ENCODE measurements at regions not wholly inside any gene's neighbourhood (a gene's known extent, or its start where the extent isn't known, plus 50 kb on each side); places are given as distances from the start of the nearest gene placed in this dataset.

GRCh38 chr1:87753366-87753765 lies 424.7 kb downstream of the LMO4 start:
- DNase-seq (ENCODE audit: low spot score): no peak
- no peaks in the 10 kb centered on the region for H3K36me3 ChIP-seq (ENCODE audit: low read depth)
- no peaks in the 10 kb centered on the region for H3K4me1 ChIP-seq (ENCODE audit: insufficient read depth, poor library complexity, severe bottlenecking)
- TF ChIP-seq, protein P1, sequence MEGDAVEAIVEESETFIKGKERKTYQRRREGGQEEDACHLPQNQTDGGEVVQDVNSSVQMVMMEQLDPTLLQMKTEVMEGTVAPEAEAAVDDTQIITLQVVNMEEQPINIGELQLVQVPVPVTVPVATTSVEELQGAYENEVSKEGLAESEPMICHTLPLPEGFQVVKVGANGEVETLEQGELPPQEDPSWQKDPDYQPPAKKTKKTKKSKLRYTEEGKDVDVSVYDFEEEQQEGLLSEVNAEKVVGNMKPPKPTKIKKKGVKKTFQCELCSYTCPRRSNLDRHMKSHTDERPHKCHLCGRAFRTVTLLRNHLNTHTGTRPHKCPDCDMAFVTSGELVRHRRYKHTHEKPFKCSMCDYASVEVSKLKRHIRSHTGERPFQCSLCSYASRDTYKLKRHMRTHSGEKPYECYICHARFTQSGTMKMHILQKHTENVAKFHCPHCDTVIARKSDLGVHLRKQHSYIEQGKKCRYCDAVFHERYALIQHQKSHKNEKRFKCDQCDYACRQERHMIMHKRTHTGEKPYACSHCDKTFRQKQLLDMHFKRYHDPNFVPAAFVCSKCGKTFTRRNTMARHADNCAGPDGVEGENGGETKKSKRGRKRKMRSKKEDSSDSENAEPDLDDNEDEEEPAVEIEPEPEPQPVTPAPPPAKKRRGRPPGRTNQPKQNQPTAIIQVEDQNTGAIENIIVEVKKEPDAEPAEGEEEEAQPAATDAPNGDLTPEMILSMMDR (IDR thresholded peaks at IDR 0.05; ENCODE audit: poor library complexity, severe bottlenecking): no peak
- H3K9me3 ChIP-seq (ENCODE audit: severe bottlenecking): no peaks in the 10 kb centered on the region
- ATAC-seq (ENCODE audit: low read depth): no peak
- H3K27ac ChIP-seq (ENCODE audit: poor library complexity, severe bottlenecking): no peak overlapping the region
- H3K4me3 ChIP-seq (ENCODE audit: severe bottlenecking): no peak overlapping the region
- no peaks in the 10 kb centered on the region for H3K27me3 ChIP-seq (ENCODE audit: insufficient read depth, poor library complexity, severe bottlenecking)

GRCh38 chr1:87754139-87754538 lies 425.5 kb downstream of the LMO4 start:
- DNase-seq (ENCODE audit: low spot score): no peak
- H3K4me1 ChIP-seq (ENCODE audit: insufficient read depth, poor library complexity, severe bottlenecking): no peaks in the 10 kb centered on the region
- no peaks in the 10 kb centered on the region for H3K9me3 ChIP-seq (ENCODE audit: severe bottlenecking)
- TF ChIP-seq, protein P1 (IDR thresholded peaks at IDR 0.05; ENCODE audit: poor library complexity, severe bottlenecking): no peak
- H3K27me3 ChIP-seq (ENCODE audit: insufficient read depth, poor library complexity, severe bottlenecking): no peaks in the 10 kb centered on the region
- H3K36me3 ChIP-seq (ENCODE audit: low read depth): no peaks in the 10 kb centered on the region
- H3K4me3 ChIP-seq (ENCODE audit: severe bottlenecking): no peak overlapping the region
- H3K27ac ChIP-seq (ENCODE audit: poor library complexity, severe bottlenecking): no peak overlapping the region
- ATAC-seq (ENCODE audit: low read depth): no peak

- no peaks in the 10 kb centered on the region for H3K4me1 ChIP-seq (ENCODE audit: insufficient read depth, poor library complexity, severe bottlenecking)
- H3K27me3 ChIP-seq (ENCODE audit: insufficient read depth, poor library complexity, severe bottlenecking): no peaks in the 10 kb centered on the region
- ATAC-seq (ENCODE audit: low read depth) (no peak), DNase-seq (ENCODE audit: low spot score) (no peak)
- TF ChIP-seq, protein P1 (IDR thresholded peaks at IDR 0.05; ENCODE audit: poor library complexity, severe bottlenecking): no peak
- H3K9me3 ChIP-seq (ENCODE audit: severe bottlenecking): no peaks in the 10 kb centered on the region
- H3K36me3 ChIP-seq (ENCODE audit: low read depth): no peaks in the 10 kb centered on the region
- no peak overlapping the region for H3K4me3 ChIP-seq (ENCODE audit: severe bottlenecking)
- H3K27ac ChIP-seq (ENCODE audit: poor library complexity, severe bottlenecking): no peak overlapping the region
These were observed 429.0 kb downstream of the LMO4 start for GRCh38 chr1:87757676-87758075.

DNA sequence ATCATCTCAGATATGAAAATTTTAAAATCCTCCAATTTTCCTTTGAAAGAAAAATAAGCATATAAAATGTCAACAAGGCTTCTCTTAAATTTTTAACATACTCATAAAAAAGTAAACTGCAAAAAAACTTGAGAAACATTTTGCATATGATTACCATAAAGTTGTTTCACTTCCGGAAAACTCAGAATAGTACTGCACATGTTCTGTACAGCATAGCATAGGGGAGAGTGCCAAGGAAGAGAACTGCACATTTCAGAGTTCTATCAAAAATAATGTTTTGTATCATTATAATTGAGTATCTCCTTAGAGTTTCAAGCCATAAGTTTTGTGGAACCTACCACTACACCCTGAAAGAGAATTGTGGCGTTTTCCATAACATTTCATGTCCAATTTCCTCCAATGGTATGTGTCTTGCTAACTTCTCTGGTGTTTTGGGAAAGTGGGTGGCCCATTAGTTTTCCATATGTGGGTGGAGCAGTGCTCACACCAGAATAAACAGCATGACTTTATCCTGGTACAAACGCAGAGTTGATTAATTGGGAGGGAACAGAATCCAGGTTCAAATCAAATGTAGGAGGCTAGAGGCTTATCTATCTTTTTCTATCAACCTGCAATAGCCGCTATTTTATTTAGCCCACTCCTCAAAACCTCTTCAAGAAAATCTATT lies 430.9 kb downstream of the LMO4 start:
- no peaks in the 10 kb centered on the region for H3K9me3 ChIP-seq (ENCODE audit: severe bottlenecking)
- no peak for ATAC-seq (ENCODE audit: low read depth)
- TF ChIP-seq, protein P1 (IDR thresholded peaks at IDR 0.05; ENCODE audit: poor library complexity, severe bottlenecking): no peak

GRCh38 chr1:87760155-87760554 lies 431.5 kb downstream of the LMO4 start:
- no peak for ATAC-seq (ENCODE audit: low read depth)
- no peak for DNase-seq (ENCODE audit: low spot score)
- TF ChIP-seq, protein P1 (IDR thresholded peaks at IDR 0.05; ENCODE audit: poor library complexity, severe bottlenecking): no peak
- H3K9me3 ChIP-seq (ENCODE audit: severe bottlenecking): no peaks in the 10 kb centered on the region
- no peaks in the 10 kb centered on the region for H3K36me3 ChIP-seq (ENCODE audit: low read depth)
- H3K27me3 ChIP-seq (ENCODE audit: insufficient read depth, poor library complexity, severe bottlenecking): no peaks in the 10 kb centered on the region
- H3K4me1 ChIP-seq (ENCODE audit: insufficient read depth, poor library complexity, severe bottlenecking): no peaks in the 10 kb centered on the region
- H3K4me3 ChIP-seq (ENCODE audit: severe bottlenecking): no peak overlapping the region
- H3K27ac ChIP-seq (ENCODE audit: poor library complexity, severe bottlenecking): no peak overlapping the region

More for the DNA sequence above, 430.9 kb downstream of the LMO4 start:
- no peaks in the 10 kb centered on the region for H3K4me1 ChIP-seq (ENCODE audit: insufficient read depth, poor library complexity, severe bottlenecking)
- no peak overlapping the region for H3K27ac ChIP-seq (ENCODE audit: poor library complexity, severe bottlenecking)
- H3K36me3 ChIP-seq (ENCODE audit: low read depth): no peaks in the 10 kb centered on the region
- DNase-seq (ENCODE audit: low spot score): no peak
- no peak overlapping the region for H3K4me3 ChIP-seq (ENCODE audit: severe bottlenecking)
- H3K27me3 ChIP-seq (ENCODE audit: insufficient read depth, poor library complexity, severe bottlenecking): no peaks in the 10 kb centered on the region

Data from RWPE2 (cell line).